Stimulated activated CD4-positive, alpha-beta T cell treated with anti-CD3 and anti-CD28 coated beads, Interleukin-2, amount 100 ng/mL, for 48 hours (primary cell): ENCODE measurements at regions not wholly inside any gene's neighbourhood (a gene's known extent, or its start where the extent isn't known, plus 50 kb on each side); places are given as distances from the start of the nearest gene placed in this dataset.

Experiments
- DNase-seq, 2 donors: peaks; one replicate each; pipeline ENCODE4 v3.0.0-alpha.2; 2020

GRCh38 chr14:104277416-104278213 is 139.2 kb downstream of the KIF26A start:
- no peak for DNase-seq

GRCh38 chr14:104278214-104278534 is 139.8 kb downstream of the KIF26A start:
- DNase-seq, result no peak

- no peak for DNase-seq
Measured at GRCh38 chr14:104280085-104280901, 141.9 kb downstream of the KIF26A start.

- DNase-seq, result no peak
Measured at GRCh38 chr14:104280902-104281767, 142.7 kb downstream of the KIF26A start.

GRCh38 chr14:104281768-104282301 is 143.4 kb downstream of the KIF26A start:
- DNase-seq, result no peak

GRCh38 chr14:104282332-104283196 is 144.2 kb downstream of the KIF26A start:
- no peak for DNase-seq

GRCh38 chr14:104283197-104284106 is 145.1 kb downstream of the KIF26A start:
- DNase-seq, result no peak

- no peak for DNase-seq
Measured at GRCh38 chr14:104284107-104284592, 145.8 kb downstream of the KIF26A start.

GRCh38 chr14:104284636-104285507 is 146.5 kb downstream of the KIF26A start:
- DNase-seq, result no peak

- no peak for DNase-seq
Measured at GRCh38 chr14:104285508-104285840, 147.1 kb downstream of the KIF26A start.

- DNase-seq, result no peak
Measured at GRCh38 chr14:104286086-104286485, 147.7 kb downstream of the KIF26A start.

GRCh38 chr14:104286496-104286895 is 148.1 kb downstream of the KIF26A start:
- DNase-seq, result no peak

- DNase-seq, result no peak
Measured at GRCh38 chr14:104287301-104288009, 149.1 kb downstream of the KIF26A start.

- DNase-seq, result no peak
Measured at GRCh38 chr14:104288272-104288671, 149.9 kb downstream of the KIF26A start.

- no peak for DNase-seq
Measured at GRCh38 chr14:104289507-104289906, 151.1 kb downstream of the KIF26A start.

GRCh38 chr14:104290058-104290667 is 151.8 kb downstream of the KIF26A start:
- DNase-seq, result no peak

GRCh38 chr14:104290756-104291122 is 152.4 kb downstream of the KIF26A start:
- no peak for DNase-seq

GRCh38 chr14:104291123-104292000 is 153.0 kb downstream of the KIF26A start:
- no peak for DNase-seq
